ENCODE measurements at regions not wholly inside any gene's neighbourhood (a gene's known extent, or its start where the extent isn't known, plus 50 kb on each side); places are given as distances from the start of the nearest gene placed in this dataset.

DNA sequence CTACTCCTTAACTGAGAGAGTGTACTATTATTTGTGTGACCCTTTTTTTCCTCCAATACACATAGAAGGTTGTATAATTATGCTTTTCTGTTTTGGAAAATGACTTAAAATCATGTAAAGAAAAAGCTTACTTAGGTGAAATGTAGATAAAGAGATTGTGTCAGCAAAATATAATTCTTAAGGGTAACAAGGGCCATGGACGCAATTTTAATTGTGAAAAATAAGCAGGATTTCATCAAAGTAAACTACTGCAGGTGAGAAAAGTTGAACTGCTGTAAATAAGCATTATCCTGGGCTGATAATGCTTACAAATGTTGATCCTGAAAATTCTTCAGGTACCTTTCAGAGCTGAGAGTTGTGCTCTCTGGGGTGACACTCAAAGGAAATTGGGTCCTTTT lies 141.5 kb downstream of the RPIA start:
- Histone ChIP-seq H3K9me3 (ENCODE audit: low read depth) (no peaks in the 10 kb centered on the region), H3K27me3 (no peaks in the 10 kb centered on the region), H3K27ac (no peak overlapping the region), H3K36me3 (no peaks in the 10 kb centered on the region), H3K4me3 (no peak overlapping the region), H3K4me1 (ENCODE audit: low read depth) (peaks cover 6% of the 10 kb centered on the region)
- no peak for DNase-seq (ENCODE audit: low read depth in 1 of 2, low spot score in 1 of 2)
- TF ChIP-seq, protein P1, sequence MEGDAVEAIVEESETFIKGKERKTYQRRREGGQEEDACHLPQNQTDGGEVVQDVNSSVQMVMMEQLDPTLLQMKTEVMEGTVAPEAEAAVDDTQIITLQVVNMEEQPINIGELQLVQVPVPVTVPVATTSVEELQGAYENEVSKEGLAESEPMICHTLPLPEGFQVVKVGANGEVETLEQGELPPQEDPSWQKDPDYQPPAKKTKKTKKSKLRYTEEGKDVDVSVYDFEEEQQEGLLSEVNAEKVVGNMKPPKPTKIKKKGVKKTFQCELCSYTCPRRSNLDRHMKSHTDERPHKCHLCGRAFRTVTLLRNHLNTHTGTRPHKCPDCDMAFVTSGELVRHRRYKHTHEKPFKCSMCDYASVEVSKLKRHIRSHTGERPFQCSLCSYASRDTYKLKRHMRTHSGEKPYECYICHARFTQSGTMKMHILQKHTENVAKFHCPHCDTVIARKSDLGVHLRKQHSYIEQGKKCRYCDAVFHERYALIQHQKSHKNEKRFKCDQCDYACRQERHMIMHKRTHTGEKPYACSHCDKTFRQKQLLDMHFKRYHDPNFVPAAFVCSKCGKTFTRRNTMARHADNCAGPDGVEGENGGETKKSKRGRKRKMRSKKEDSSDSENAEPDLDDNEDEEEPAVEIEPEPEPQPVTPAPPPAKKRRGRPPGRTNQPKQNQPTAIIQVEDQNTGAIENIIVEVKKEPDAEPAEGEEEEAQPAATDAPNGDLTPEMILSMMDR (IDR thresholded peaks at IDR 0.05; ENCODE audit: low read depth, low read length), result no peak

DNA sequence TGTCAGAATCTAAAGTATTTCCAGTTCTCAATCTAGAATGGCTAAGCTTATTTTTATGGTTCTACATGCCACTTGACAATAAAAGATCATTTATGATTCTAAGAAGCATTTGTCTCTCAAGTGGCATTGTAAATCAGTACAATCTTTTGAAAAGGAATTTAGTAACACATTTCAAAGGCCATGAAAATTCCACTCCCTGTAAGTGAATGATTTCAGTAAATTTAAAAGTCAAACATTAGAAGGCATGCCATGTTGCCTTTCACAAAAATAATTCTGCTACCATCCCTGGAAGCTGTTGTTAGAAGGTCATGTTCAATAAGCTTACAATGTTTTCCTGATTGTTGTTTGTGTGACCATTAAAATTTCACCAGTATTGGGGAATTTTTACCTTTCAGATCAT lies 142.9 kb downstream of the RPIA start:
- DNase-seq (ENCODE audit: low read depth in 1 of 2, low spot score in 1 of 2), result no peak
- TF ChIP-seq, protein P1 (IDR thresholded peaks at IDR 0.05; ENCODE audit: low read depth, low read length), result no peak
- Histone ChIP-seq H3K4me3 (no peak overlapping the region), H3K27me3 (no peaks in the 10 kb centered on the region), H3K9me3 (ENCODE audit: low read depth) (no peaks in the 10 kb centered on the region), H3K36me3 (no peaks in the 10 kb centered on the region), H3K4me1 (ENCODE audit: low read depth) (peaks cover 6% of the 10 kb centered on the region), H3K27ac (no peak overlapping the region)

DNA sequence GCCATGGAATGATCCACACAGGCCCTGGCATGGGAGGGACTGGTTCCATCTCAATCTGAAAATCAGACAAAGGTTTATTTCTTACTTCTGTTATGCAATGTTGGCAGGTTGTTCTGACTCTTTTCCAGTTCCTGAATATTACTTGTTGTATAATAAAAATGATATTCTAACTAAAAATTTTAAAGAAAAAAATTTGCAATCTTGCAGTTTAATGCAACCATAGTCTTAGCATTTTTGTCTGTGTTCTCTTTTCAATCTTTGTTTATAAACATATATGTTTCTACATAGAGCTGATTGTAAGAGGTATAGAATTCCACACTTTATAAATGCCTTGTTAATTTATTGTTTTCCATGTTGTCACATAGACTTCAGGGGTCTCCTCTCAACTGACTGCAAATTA lies 143.4 kb downstream of the RPIA start:
- Histone ChIP-seq H3K9me3 (ENCODE audit: low read depth) (no peaks in the 10 kb centered on the region), H3K4me3 (no peak overlapping the region), H3K27ac (no peak overlapping the region), H3K4me1 (ENCODE audit: low read depth) (peaks cover 6% of the 10 kb centered on the region), H3K36me3 (no peaks in the 10 kb centered on the region), H3K27me3 (no peaks in the 10 kb centered on the region)
- DNase-seq (ENCODE audit: low read depth in 1 of 2, low spot score in 1 of 2), result no peak
- TF ChIP-seq, protein P1 (IDR thresholded peaks at IDR 0.05; ENCODE audit: low read depth, low read length), result no peak

DNA sequence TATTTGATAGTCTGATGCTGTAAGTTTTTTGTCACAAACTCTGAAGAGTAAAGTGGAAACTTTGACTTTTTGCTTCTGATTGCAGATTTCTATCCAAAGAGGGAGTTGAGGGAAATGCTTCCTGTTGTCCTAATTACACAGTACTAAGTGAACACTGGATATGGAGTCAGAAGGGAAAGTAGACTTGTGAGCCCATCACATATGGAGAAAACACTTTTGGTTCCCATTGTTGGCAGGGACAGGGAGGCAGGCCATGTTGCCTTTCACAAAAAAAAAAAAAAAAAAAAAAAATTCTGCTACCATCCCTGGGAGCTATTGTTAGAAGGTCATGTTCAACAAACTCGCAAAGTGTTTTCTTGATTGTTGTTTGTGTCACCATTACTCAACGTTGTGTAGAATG lies 144.3 kb downstream of the RPIA start:
- TF ChIP-seq, protein P1 (IDR thresholded peaks at IDR 0.05; ENCODE audit: low read depth, low read length), result no peak
- H3K36me3 ChIP-seq, result no peaks in the 10 kb centered on the region
- H3K9me3 ChIP-seq (ENCODE audit: low read depth), result no peaks in the 10 kb centered on the region
- no peak overlapping the region for H3K27ac ChIP-seq
- H3K27me3 ChIP-seq, result no peaks in the 10 kb centered on the region
- H3K4me3 ChIP-seq, result no peak overlapping the region
- peaks cover 6% of the 10 kb centered on the region for H3K4me1 ChIP-seq (ENCODE audit: low read depth)
- no peak for DNase-seq (ENCODE audit: low read depth in 1 of 2, low spot score in 1 of 2)

DNA sequence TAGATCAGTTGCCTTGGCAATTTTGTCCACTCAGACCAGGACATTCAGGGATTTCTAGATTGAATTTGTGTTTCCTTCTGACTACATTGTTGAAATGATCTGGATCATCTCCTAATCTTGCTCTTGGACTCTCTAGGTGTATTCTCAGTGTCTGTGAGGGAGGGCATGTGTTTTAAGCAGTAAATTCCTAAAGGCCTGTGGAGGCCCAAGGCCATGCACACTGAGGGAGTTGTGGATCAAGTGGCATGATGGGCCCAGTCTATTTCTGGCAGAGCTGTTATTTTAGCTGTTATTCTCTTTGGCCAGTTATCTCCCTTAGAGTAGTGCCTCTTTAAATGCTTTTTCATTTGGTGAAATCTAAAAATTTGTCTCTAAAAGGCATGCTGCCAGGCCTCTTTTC lies 144.9 kb downstream of the RPIA start:
- no peaks in the 10 kb centered on the region for H3K9me3 ChIP-seq (ENCODE audit: low read depth)
- H3K4me1 ChIP-seq (ENCODE audit: low read depth), result peaks cover 6% of the 10 kb centered on the region
- H3K27ac ChIP-seq, result no peak overlapping the region
- TF ChIP-seq, protein P1 (IDR thresholded peaks at IDR 0.05; ENCODE audit: low read depth, low read length), result no peak
- H3K27me3 ChIP-seq, result no peaks in the 10 kb centered on the region
- no peak overlapping the region for H3K4me3 ChIP-seq
- no peaks in the 10 kb centered on the region for H3K36me3 ChIP-seq
- DNase-seq (ENCODE audit: low read depth in 1 of 2, low spot score in 1 of 2), result no peak
